NCI-H2227 (cell line): ENCODE measurements at regions not wholly inside any gene's neighbourhood (a gene's known extent, or its start where the extent isn't known, plus 50 kb on each side); places are given as distances from the start of the nearest gene placed in this dataset.
"Not testable (repeated sequence)": the region's sequence is repeated elsewhere in the genome, so short reads cannot be mapped to it uniquely, and the experiment has no call there.

Experiments used
- DNase-seq: peaks from one replicate; lab custom pipeline; 2025; ENCODE audit not compliant: unreplicated experiment; lab: John Stamatoyannopoulos, UW

GRCh38 chr22:49361164-49361563 lies 466.5 kb downstream of the BRD1 start:
- DNase-seq: no peak

- DNase-seq: no peak
Observed at GRCh38 chr22:49360746-49361145, 466.9 kb downstream of the BRD1 start.

- DNase-seq: no peak
Observed at GRCh38 chr22:49359076-49359475, 468.6 kb downstream of the BRD1 start.

GRCh38 chr22:49357661-49358440 lies 469.8 kb downstream of the BRD1 start:
- DNase-seq: no peak

GRCh38 chr22:49356428-49356827 lies 471.2 kb downstream of the BRD1 start:
- DNase-seq: no peak

GRCh38 chr22:49355211-49355920 lies 472.3 kb downstream of the BRD1 start:
- no peak for DNase-seq

- DNase-seq: no peak
Observed at GRCh38 chr22:49354516-49355210, 473.0 kb downstream of the BRD1 start.

GRCh38 chr22:49353235-49353634 lies 474.4 kb downstream of the BRD1 start:
- no peak for DNase-seq

- no peak for DNase-seq
Observed at GRCh38 chr22:49352361-49353169, 475.1 kb downstream of the BRD1 start.

- no peak for DNase-seq
Observed at GRCh38 chr22:49351761-49352227, 475.9 kb downstream of the BRD1 start.

GRCh38 chr22:49350441-49351121 lies 477.1 kb downstream of the BRD1 start:
- no peak for DNase-seq

GRCh38 chr22:49349841-49350381 lies 477.8 kb downstream of the BRD1 start:
- DNase-seq: no peak

GRCh38 chr22:49349181-49349835 lies 478.4 kb downstream of the BRD1 start:
- no peak for DNase-seq

- DNase-seq: no peak
Observed at GRCh38 chr22:49348631-49349030, 479.0 kb downstream of the BRD1 start.

GRCh38 chr22:49347376-49347775 lies 480.3 kb downstream of the BRD1 start:
- DNase-seq: no peak

- no peak for DNase-seq
Observed at GRCh38 chr22:49345896-49346295, 481.8 kb downstream of the BRD1 start.

- no peak for DNase-seq
Observed at GRCh38 chr22:49344656-49345055, 483.0 kb downstream of the BRD1 start.

GRCh38 chr22:49344161-49344560 lies 483.5 kb downstream of the BRD1 start:
- DNase-seq: no peak

- DNase-seq: no peak
Observed at GRCh38 chr22:49340406-49340805, 487.3 kb downstream of the BRD1 start.

- not testable (repeated sequence) for DNase-seq
Observed at GRCh38 chr22:49336483-49336882, 491.2 kb downstream of the BRD1 start.
